IMR-90 (cell line): ENCODE measurements at regions not wholly inside any gene's neighbourhood (a gene's known extent, or its start where the extent isn't known, plus 50 kb on each side); places are given as distances from the start of the nearest gene placed in this dataset.

Experiments used
- ATAC-seq: fragments of 200-7000 bp; cut with Tn5 transposase; 2 replicates; pipeline ENCODE4 v1.9.1; 2020; ENCODE audit warnings: low read depth, mild to moderate bottlenecking, moderate library complexity
- BruUV-seq: library from RNA; stranded (reverse); fragments of 400-500 nt; replicated peaks from 2 replicates; lab custom pipeline; 2021; lab: Mats Ljungman, UMichigan
- CTCF ChIA-PET: fragments of 300-600 bp; formaldehyde crosslinking; extraction: SDS; loops from one replicate; lab custom pipeline; 2021; ENCODE audit warnings: antibody characterized with exemption; lab: Yijun Ruan, JAX
- POLR2A ChIA-PET: fragments of 300-600 bp; sonication (Branson Sonifier 250); formaldehyde crosslinking; loops from one replicate; lab custom pipeline; 2022; ENCODE audit warnings: antibody characterized with exemption; ENCODE audit not compliant: unreplicated experiment; lab: Charles Lee
- DNase-seq: peaks from one replicate; pipeline ENCODE4 v3.0.0; 2013
- H2AFZ ChIP-seq: replicated peaks from 2 replicates; pipeline ENCODE3; 2013; ENCODE audit warnings: low read length, mild to moderate bottlenecking; ENCODE audit not compliant: poor library complexity
- H2AK5ac ChIP-seq: 2 replicates; pipeline ENCODE4 v1.6.1; 2013; ENCODE audit warnings: low read depth, low read length, inconsistent platforms
- H2AK9ac ChIP-seq: replicated peaks from 2 replicates; pipeline ENCODE3; 2013; ENCODE audit warnings: mild to moderate bottlenecking, low read depth, low read length, moderate library complexity; ENCODE audit not compliant: poor library complexity
- H2BK120ac ChIP-seq: 2 replicates; pipeline ENCODE4 v1.6.1; 2013; ENCODE audit warnings: low read depth, low read length, inconsistent platforms
- H2BK15ac ChIP-seq: 3 replicates; pipeline ENCODE4 v1.6.1; 2013; ENCODE audit warnings: low read depth, low read length, inconsistent platforms
- H2BK20ac ChIP-seq: 2 replicates; pipeline ENCODE4 v1.6.1; 2013; ENCODE audit warnings: low read depth, mild to moderate bottlenecking, inconsistent platforms, low read length, moderate library complexity
- H2BK5ac ChIP-seq: 2 replicates; pipeline ENCODE4 v1.6.1; 2013; ENCODE audit warnings: mild to moderate bottlenecking, low read depth, low read length, inconsistent platforms; ENCODE audit not compliant: poor library complexity, severe bottlenecking
- H3K14ac ChIP-seq: replicated peaks from 2 replicates; pipeline ENCODE4 v1.6.1; 2013; ENCODE audit warnings: low read depth, low read length, inconsistent platforms
- H3K18ac ChIP-seq: 2 replicates; pipeline ENCODE4 v1.6.1; 2013; ENCODE audit warnings: low read depth, low read length, control low read depth
- H3K23ac ChIP-seq: 2 replicates; pipeline ENCODE4 v1.6.1; 2013; ENCODE audit warnings: low read depth, low read length, inconsistent platforms
- H3K27ac ChIP-seq: 2 replicates; pipeline ENCODE4 v1.5.1; 2013; ENCODE audit warnings: mild to moderate bottlenecking, control low read depth, low read length; ENCODE audit not compliant: insufficient read depth
- H3K27me3 ChIP-seq: 2 replicates; pipeline ENCODE4 v1.6.1; 2013; ENCODE audit warnings: low read length; ENCODE audit not compliant: control insufficient read depth, insufficient read depth
- H3K36me3 ChIP-seq: 2 replicates; pipeline ENCODE4 v1.6.1; 2013; ENCODE audit warnings: low read length, mixed read lengths; ENCODE audit not compliant: control insufficient read depth, insufficient read depth
- H3K4ac ChIP-seq: 2 replicates; pipeline ENCODE4 v1.6.1; 2013; ENCODE audit warnings: low read depth, low read length, inconsistent platforms
- H3K4me1 ChIP-seq: 2 replicates; pipeline ENCODE4 v1.6.1; 2013; ENCODE audit warnings: low read length, mixed read lengths; ENCODE audit not compliant: control insufficient read depth, insufficient read depth
- H3K4me2 ChIP-seq: 2 replicates; pipeline ENCODE4 v1.6.1; 2013; ENCODE audit warnings: low read depth, mild to moderate bottlenecking, control low read depth, low read length, moderate library complexity
- H3K4me3 ChIP-seq: 2 replicates; pipeline ENCODE4 v1.5.1; 2013; ENCODE audit warnings: low read depth, mild to moderate bottlenecking, control low read depth, low read length, moderate library complexity; ENCODE audit not compliant: insufficient read depth
- H3K56ac ChIP-seq: 2 replicates; pipeline ENCODE4 v1.6.1; 2013; ENCODE audit warnings: low read length, inconsistent platforms; ENCODE audit not compliant: insufficient read depth; ENCODE audit errors: extremely low read depth
- H3K79me1 ChIP-seq, 2 experiments: 2 replicates each; pipeline ENCODE4 v1.6.1; 2013; ENCODE audit warnings: low read length in 2 of 2, inconsistent platforms in 1 of 2, low read depth in 1 of 2
- H3K9ac ChIP-seq: 2 replicates; pipeline ENCODE4 v1.6.1; 2013; ENCODE audit warnings: low read depth, low read length, control low read depth
- H3K9me1 ChIP-seq: 2 replicates; pipeline ENCODE4 v1.6.1; 2013; ENCODE audit warnings: low read length, inconsistent platforms; ENCODE audit not compliant: insufficient read depth
- H3K9me3 ChIP-seq: 2 replicates; pipeline ENCODE4 v1.6.1; 2013; ENCODE audit warnings: low read length; ENCODE audit not compliant: control insufficient read depth, insufficient read depth
- H4K20me1 ChIP-seq: 2 replicates; pipeline ENCODE4 v1.6.1; 2013; ENCODE audit warnings: low read length, inconsistent platforms; ENCODE audit not compliant: insufficient read depth
- H4K5ac ChIP-seq: 2 replicates; pipeline ENCODE4 v1.6.1; 2013; ENCODE audit warnings: mild to moderate bottlenecking, low read depth, low read length, control low read depth
- H4K8ac ChIP-seq, 2 experiments: 2 replicates each; pipeline ENCODE4 v1.6.1; 2013; ENCODE audit warnings: low read depth in 2 of 2, low read length in 2 of 2, control low read depth in 1 of 2, inconsistent platforms in 1 of 2
- H4K91ac ChIP-seq: 2 replicates; pipeline ENCODE4 v1.6.1; 2013; ENCODE audit warnings: low read depth, low read length, inconsistent platforms; ENCODE audit not compliant: insufficient read depth
- CEBPB ChIP-seq: IDR thresholded peaks from 2 replicates; pipeline ENCODE4 v1.6.1; 2012; ENCODE audit warnings: low read depth, low read length, improper control_type of control experiment
- CHD1 ChIP-seq: IDR thresholded peaks from 2 replicates; pipeline ENCODE4 v1.6.1; 2012; ENCODE audit warnings: low read depth, low read length, improper control_type of control experiment
- CTCF ChIP-seq: conservative IDR thresholded peaks from 2 replicates; pipeline ENCODE4 v1.5.1; 2012; ENCODE audit warnings: mild to moderate bottlenecking, low read depth, low read length, improper control_type of control experiment
- MAFK ChIP-seq: IDR thresholded peaks from 2 replicates; pipeline ENCODE4 v1.6.1; 2012; ENCODE audit warnings: low read depth, low read length, improper control_type of control experiment
- NFE2L2 ChIP-seq: fragments of 150-350 bp; IDR thresholded peaks from 2 replicates; pipeline ENCODE4 v1.6.1; 2016; ENCODE audit warnings: low read depth, mild to moderate bottlenecking, low read length
- SMC3 ChIP-seq: fragments of 150-350 bp; IDR thresholded peaks from 2 replicates; pipeline ENCODE4 v1.6.1; 2016; ENCODE audit warnings: low read depth, mild to moderate bottlenecking, antibody characterized with exemption, low read length, moderate library complexity
- USF2 ChIP-seq: fragments of 150-350 bp; IDR thresholded peaks from 2 replicates; pipeline ENCODE4 v1.6.1; 2017; ENCODE audit warnings: mild to moderate bottlenecking, antibody characterized with exemption, low read length, low read depth
- WGBS, 2 experiments: methylation state at CpG; one replicate each; pipeline versions ENCODE4 v1.1.5 to v1.1.7; 2013; ENCODE audit warnings: missing lambda C conversion rate in 2 of 2; ENCODE audit not compliant: insufficient read length in 1 of 2; ENCODE audit errors: extremely low coverage in 2 of 2; 5-methylcytosine and 5-hydroxymethylcytosine counted together
- dilution Hi-C: fragments of 300-500 bp; cut with HindIII; formaldehyde crosslinking; loops from one replicate; pipeline ENCODE4 v1.14.3; 2018; ENCODE audit warnings: low sequenced_read_pairs; ENCODE audit not compliant: unreplicated experiment
- in situ Hi-C: fragments of 300-500 bp; cut with MboI; formaldehyde crosslinking; loops from 3 replicates; pipeline ENCODE4 v1.14.3; 2019; ENCODE audit warnings: low sequenced_read_pairs, inconsistent platforms, mixed read lengths
- intact Hi-C: fragments of 100-400 bp; cut with micrococcal nuclease; formaldehyde crosslinking; loops from 2 replicates; pipeline ENCODE4 v1.10.0; 2022

- no peak overlapping the region; the same call in 1 of the 2 replicates for H4K5ac ChIP-seq
- H3K4me1 ChIP-seq: peaks cover 6% of the 10 kb centered on the region
- no peak overlapping the region for H4K8ac ChIP-seq
- H2BK120ac ChIP-seq: no peak overlapping the region
- no peak overlapping the region for H3K9ac ChIP-seq
- no peak overlapping the region for H2AK5ac ChIP-seq
- no peak overlapping the region for H3K56ac ChIP-seq
- CTCF ChIA-PET: no interaction called here
- dilution Hi-C loops: no loop called here
- H3K4me2 ChIP-seq: no peak overlapping the region
- WGBS, 2 experiments: 50% methylated on average over 1 of the region's 2 CpGs; no CpG with 5 or more reads in 1 of the 2 experiments
- peak overlapping the region; percentile 4; the same call in 1 of the 2 replicates for H3K4ac ChIP-seq
- BruUV-seq: no TSS peak
- in situ Hi-C loops: loop anchor here (25.0 kb wide), 1 partner anchor 434 kb away; the partner anchor contains the start of genes CDC20B and GPX8
- H2BK15ac ChIP-seq: no peak overlapping the region
- no peak for DNase-seq
- POLR2A ChIA-PET: no interaction called here
- no peak overlapping the region for H3K4me3 ChIP-seq
- no peak overlapping the region for H2BK20ac ChIP-seq
- H3K27ac ChIP-seq: no peak overlapping the region
- H2AK9ac ChIP-seq: no peak overlapping the region
- no peak overlapping the region for H2AFZ ChIP-seq
- TF ChIP-seq CTCF (no peak), MAFK (no peak), SMC3 (no peak), NFE2L2 (no peak), USF2 (no peak), CHD1 (no peak), CEBPB (no peak)
- intact Hi-C loops: no loop called here
- no peaks in the 10 kb centered on the region for H3K9me3 ChIP-seq
- peaks cover 7% of the 10 kb centered on the region for H3K9me1 ChIP-seq
- no peaks in the 10 kb centered on the region for H3K36me3 ChIP-seq
- H3K23ac ChIP-seq: no peak overlapping the region
- H4K91ac ChIP-seq: no peak overlapping the region
- H3K14ac ChIP-seq: no peak overlapping the region
- peak overlapping the region; percentile 77 for H3K18ac ChIP-seq
- H2BK5ac ChIP-seq: no peak overlapping the region
- H3K79me1 ChIP-seq: 0 out of 4 replicates have a peak, but pooled peaks cover 0 to 4% of the 10 kb centered on the region in 2 experiments
- H3K27me3 ChIP-seq: no peaks in the 10 kb centered on the region
- ATAC-seq: no peak
- no peaks in the 10 kb centered on the region for H4K20me1 ChIP-seq
These were observed 210.5 kb downstream of the SNX18 start for GRCh38 chr5:54727874-54728587.
